Sciatic nerve (tissue), 2 donors: ENCODE measurements at regions not wholly inside any gene's neighbourhood (a gene's known extent, or its start where the extent isn't known, plus 50 kb on each side); places are given as distances from the start of the nearest gene placed in this dataset.

Experiments used
- ATAC-seq: fragments of 200-7000 bp; cut with Tn5 transposase; one replicate; pipeline ENCODE4 v1.9.1; 2020; ENCODE audit warnings: mild to moderate bottlenecking, moderate library complexity
- DNase-seq: peaks from one replicate; pipeline ENCODE4 v3.0.0-alpha.2; 2020; ENCODE audit warnings: low spot score
- intact Hi-C: fragments of 100-400 bp; cut with DNase I; formaldehyde crosslinking; loops from one replicate; pipeline ENCODE4 v1.14.2; 2022
- donor health status: DM: no; HTN: no; CAD: no.
- donor health status: DM: no; HTN: no; CAD: no.

- ATAC-seq (no peak), DNase-seq (no peak)
- intact Hi-C loops: no loop called here
These were observed 215.5 kb downstream of the KLF12 start for GRCh38 chr13:73918691-73919090.

- ATAC-seq (peak; percentile 24), DNase-seq (no peak)
- intact Hi-C loops: no loop called here
These were observed 220.3 kb downstream of the KLF12 start for GRCh38 chr13:73913751-73914518.

DNA sequence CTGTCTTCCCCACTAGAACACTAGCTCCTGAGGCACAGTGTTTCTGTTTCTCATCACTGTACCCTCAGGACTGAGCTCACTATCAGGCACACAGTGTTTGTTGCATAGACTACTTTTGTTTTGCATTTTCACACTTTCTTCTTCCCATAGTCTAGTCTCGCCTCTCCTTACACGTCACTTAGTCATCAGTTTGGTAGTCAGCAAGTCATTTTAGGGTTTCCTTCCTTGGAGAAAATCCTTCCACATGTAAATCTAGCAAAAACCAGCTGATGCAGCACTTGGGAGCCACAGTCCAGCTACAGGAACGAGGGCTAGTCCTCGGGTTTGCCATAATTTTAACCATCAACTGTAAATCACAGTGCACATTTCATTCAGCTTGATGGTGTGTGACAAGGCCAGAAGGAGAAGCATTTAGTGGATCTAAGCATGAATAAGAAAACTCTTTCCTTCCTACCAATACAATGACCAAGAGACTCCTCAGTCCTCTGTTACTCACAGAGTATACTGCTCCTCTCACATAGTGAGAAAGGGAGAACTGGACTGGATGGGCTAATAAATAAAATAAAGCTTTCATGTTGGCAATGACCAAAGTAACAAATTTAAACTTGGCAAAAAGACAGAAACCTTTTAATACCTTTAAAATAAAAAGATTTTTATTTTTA, 221.0 kb downstream of the KLF12 start:
- DNase-seq: no peak
- intact Hi-C loops: no loop called here
- ATAC-seq: peak; percentile 31

DNA sequence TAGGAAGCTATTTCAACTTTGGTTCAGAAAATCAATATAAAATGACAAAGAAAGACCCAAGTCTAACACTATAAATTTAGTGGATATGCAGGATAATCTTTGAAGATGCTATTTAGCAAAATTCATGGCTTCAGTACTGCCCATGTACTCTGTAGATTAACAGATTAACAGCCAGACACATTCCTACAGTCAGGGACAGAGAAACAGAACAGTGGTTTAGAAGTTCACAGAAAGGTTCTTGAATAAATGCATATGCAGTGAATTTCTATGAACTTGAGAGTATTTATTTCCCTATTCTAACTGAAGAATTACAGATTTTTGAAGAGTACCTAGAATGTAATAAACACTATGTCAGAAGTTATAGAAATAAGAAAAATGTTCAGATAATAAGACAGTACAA, 222.8 kb downstream of the KLF12 start:
- no peak for DNase-seq
- ATAC-seq: no peak
- intact Hi-C loops: no loop called here

DNA sequence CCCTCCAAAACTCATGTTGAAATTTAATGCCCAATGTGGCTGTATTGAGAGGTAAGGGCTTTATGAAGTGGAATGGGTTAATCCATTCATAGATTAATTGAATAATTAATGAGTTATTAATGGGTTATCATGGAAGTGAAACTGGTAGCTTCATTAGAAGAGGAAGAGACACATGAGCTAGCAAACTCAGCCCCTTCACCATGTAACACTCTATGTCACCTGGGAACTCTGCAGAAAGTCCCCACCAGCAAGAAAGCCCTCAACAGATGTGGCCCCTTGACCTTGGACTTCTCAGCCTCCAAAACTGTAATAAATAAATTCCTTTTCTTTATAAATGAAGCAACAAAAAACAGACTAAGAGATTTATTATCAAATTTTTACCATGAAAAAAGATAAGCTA, 223.5 kb downstream of the KLF12 start:
- no peak for ATAC-seq
- DNase-seq: no peak
- intact Hi-C loops: no loop called here

DNA sequence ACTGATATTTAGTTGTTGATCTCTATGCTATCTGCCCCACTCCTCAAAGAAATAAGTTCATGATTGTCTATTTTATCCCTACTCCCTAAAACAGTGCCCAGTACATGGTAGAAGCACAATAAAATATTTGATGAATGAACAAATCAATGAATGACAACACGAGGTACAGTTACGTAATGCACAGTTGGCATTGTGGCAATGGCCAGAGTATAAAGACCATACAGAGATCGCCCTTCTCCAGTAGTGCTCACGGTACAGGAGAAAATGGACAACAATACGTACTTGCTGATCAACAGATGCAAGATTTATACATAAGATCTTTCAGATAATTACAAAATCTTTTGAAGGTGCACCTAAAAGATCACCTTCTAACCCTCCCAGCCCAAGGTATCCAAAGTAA, 225.4 kb downstream of the KLF12 start:
- DNase-seq (no peak), ATAC-seq (no peak)
- intact Hi-C loops: no loop called here

DNA sequence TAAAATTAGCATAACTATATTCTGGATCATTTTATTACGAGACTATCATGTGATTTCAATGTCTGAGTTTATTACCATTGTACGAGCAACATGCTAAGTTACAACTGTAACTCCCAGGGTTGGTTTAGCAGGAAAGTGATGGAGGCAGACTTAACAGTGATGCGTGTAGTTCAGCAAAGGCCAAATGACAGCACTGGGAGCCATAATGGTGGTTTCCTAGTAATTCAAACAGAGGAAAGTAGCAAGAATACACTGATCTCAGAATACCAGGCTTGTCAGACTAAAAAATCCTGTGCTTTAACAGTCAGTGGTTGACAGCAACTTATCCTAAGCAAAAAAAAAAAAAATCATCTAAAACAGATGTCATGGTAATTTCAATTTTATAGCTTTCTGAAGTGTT, 229.6 kb downstream of the KLF12 start:
- intact Hi-C loops: no loop called here
- no peak for DNase-seq
- ATAC-seq: no peak

DNA sequence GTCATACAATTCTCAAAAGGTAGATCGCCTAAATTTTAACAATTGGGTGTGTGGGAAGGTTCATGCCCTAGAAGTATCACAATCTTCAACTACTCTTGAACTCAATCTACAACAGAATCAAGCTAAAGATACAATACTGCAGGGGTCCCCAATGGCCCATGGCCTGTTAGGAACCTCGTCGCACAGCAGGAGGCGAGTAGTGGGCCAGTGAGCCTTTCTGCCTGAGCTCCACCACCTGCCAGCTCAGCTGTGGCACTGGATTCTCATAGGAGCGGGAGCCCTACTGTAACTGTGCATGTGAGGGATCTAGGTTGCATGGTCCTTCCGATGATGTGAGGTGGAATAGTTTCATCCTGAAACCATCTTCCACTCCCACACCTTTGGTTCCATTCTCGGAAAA, 230.6 kb downstream of the KLF12 start:
- DNase-seq (no peak), ATAC-seq (no peak)
- intact Hi-C loops: no loop called here

GRCh38 chr13:73902847-73903246, 231.4 kb downstream of the KLF12 start:
- intact Hi-C loops: no loop called here
- no peak for ATAC-seq
- no peak for DNase-seq

DNA sequence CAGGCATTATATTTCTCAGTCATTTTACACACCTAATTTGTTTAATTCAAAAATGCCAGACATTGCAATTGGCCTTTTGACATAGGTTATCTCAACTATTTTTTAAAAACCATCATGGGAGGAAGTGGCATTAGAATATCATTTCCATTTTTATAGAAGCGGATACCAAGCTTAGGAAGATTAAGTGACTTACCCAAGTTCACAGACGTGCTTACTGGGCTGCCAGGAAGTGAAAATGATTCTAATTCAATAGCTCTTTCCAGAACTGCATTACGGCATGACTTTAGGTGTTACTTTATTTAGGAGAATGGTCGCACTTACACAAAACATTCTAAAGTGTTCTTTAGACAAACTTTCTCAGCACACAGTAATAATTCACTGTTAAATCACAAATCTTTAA, 231.9 kb downstream of the KLF12 start:
- ATAC-seq (no peak), DNase-seq (no peak)
- intact Hi-C loops: no loop called here

DNA sequence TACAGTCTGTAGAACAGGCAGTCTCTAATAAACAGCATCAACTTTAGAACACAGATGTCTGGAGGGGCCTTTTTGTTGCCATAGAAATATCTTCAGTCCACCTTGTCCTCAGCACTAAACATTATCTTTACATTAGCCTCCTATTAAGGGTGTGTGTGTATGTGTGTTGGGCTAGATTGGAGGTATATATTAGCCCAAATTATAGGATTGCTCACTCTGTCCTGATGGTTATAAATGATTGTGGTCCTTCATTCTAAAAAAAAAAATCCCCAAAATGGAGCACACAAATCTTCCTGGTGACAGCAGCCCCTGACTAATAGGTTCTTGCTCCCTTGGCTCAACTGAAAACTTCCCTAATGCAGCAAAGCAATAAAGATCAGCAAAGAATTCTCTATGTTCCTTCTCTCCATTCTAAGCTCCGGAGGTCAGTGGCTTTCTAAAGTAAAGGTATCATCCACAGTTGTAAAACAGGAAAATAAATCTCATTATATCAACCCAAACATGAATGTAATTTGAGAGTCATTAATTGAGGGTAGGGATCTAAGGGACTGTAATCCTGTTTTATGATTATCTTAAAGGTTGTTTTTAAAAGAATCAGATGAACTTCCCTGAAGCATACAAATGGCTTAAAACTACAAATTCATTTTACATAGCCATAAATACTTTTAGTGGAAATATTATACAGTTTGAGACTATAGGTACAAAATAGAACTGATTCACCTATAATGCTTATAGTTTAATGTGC, 232.7 kb downstream of the KLF12 start:
- ATAC-seq (no peak), DNase-seq (no peak)
- intact Hi-C loops: no loop called here

GRCh38 chr13:73900591-73900990, 233.6 kb downstream of the KLF12 start:
- intact Hi-C loops: no loop called here
- no peak for ATAC-seq
- no peak for DNase-seq

- intact Hi-C loops: no loop called here
These were observed 235.3 kb downstream of the KLF12 start for GRCh38 chr13:73898899-73899298.

DNA sequence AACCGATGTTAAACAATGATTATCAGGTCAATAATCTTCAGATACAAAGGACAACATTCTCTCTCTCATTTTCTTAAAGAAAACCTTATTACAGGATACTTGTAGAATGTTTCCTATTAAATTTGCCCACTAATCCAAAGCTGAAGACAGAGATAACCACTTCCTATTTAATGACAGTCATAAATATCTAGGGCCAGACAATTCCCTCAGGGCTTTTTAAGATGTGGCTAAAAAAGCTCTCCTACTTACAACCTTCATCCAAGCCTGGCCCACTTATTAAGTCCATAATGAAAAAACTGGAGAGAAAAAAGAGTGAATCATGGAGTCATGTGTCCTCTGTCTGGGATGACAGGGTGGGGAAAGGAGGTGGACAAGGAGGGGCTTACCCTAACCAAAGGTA, 235.9 kb downstream of the KLF12 start:
- ATAC-seq (no peak), DNase-seq (no peak)
- intact Hi-C loops: no loop called here

More at GRCh38 chr13:73898899-73899298, 235.3 kb downstream of the KLF12 start:
- no peak for ATAC-seq
- DNase-seq: no peak

- intact Hi-C loops: no loop called here
- DNase-seq (no peak), ATAC-seq (no peak)
These were observed 239.1 kb downstream of the KLF12 start for GRCh38 chr13:73894995-73895571.

GRCh38 chr13:73893833-73894232, 240.4 kb downstream of the KLF12 start:
- no peak for ATAC-seq
- no peak for DNase-seq
- intact Hi-C loops: no loop called here

DNA sequence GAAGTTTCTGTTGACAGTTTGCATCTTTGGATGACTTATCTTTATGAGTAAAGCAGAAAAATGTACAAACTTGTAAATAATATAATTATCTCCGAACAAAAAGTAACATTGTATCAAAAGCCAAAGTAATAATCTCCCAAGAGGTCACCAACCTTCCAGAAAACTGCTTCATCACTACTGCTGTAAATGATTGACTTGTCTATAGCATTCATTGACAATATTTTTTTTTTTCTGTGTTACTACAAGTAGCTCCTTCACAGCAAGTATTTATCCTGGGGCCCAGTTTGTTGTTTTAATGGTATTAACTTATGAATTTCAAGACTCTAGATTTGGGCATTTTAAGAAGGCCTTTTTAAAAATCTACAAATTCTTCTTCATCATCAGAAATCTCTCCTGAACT, 242.4 kb downstream of the KLF12 start:
- no peak for DNase-seq
- no peak for ATAC-seq

GRCh38 chr13:73883162-73883561, 251.0 kb downstream of the KLF12 start:
- DNase-seq: no peak
- intact Hi-C loops: no loop called here
- no peak for ATAC-seq

More for the DNA sequence above, 242.4 kb downstream of the KLF12 start:
- intact Hi-C loops: no loop called here

DNA sequence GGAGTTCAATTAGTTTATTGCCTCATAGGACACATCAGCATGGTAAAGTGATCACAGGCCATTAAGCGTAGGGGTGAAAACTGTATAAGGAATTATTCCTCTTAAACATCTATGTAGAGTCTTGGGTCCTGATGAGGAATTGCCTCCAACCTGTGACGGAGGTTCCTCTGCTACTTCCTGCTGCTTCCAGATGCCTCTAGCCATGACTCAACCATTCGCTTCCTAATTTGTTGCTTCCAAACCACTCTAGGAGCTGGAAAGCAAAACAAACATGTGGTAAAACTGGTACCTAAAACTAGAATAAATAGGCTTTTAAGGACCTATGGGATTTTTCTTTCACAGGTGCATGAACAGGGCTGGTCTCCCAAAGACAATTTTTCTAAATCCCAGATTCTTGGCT, 253.8 kb downstream of the KLF12 start:
- peak; percentile 41 for ATAC-seq
- intact Hi-C loops: no loop called here

More for the DNA sequence above, 253.8 kb downstream of the KLF12 start:
- no peak for DNase-seq
